ENCODE measurements at regions not wholly inside any gene's neighbourhood (a gene's known extent, or its start where the extent isn't known, plus 50 kb on each side); places are given as distances from the start of the nearest gene placed in this dataset.

GRCh38 chr5:159527546-159528254 lies 197.4 kb upstream of the IL12B start:
- no peaks in the 10 kb centered on the region for H4K20me1 ChIP-seq (replicated peaks; ENCODE audit: control insufficient read depth, insufficient read depth, low read length)
- H3K9ac ChIP-seq (ENCODE audit: insufficient read depth in 1 of 2, low read depth in 2 of 2, low read length in 2 of 2) = no peak overlapping the region
- BruUV-seq (replicated peaks) = no TSS peak
- no peaks in the 10 kb centered on the region for H3K36me3 ChIP-seq (ENCODE audit: control insufficient read depth, insufficient read depth, low read length)
- FAIRE-seq = no peak
- H2AFZ ChIP-seq (ENCODE audit: low read depth, low read length) = no peak overlapping the region
- H3K79me2 ChIP-seq (ENCODE audit: control insufficient read depth, insufficient read depth, low read length) = no peaks in the 10 kb centered on the region
- H3K9me3 ChIP-seq (replicated peaks; ENCODE audit: control insufficient read depth, insufficient read depth, low read depth, low read length) = no peaks in the 10 kb centered on the region
- H3K4me2 ChIP-seq (ENCODE audit: insufficient read depth, low read length) = no peak overlapping the region
- H3K4me1 ChIP-seq (replicated peaks in 1 of 2; ENCODE audit: control insufficient read depth in 2 of 2, insufficient read depth in 2 of 2, low read length in 2 of 2) = no peaks in the 10 kb centered on the region
- ChIA-PET POLR2A (no interaction called here), CTCF (ENCODE audit: low intra/inter-chr PET ratio) (no interaction called here)
- WGBS (ENCODE audit: insufficient coverage, low coverage, missing lambda C conversion rate) = 6% methylated on average over 4 of the region's 4 CpGs
- ATAC-seq = no peak
- H3K4me3 ChIP-seq = no peak overlapping the region
- intact Hi-C loops (cut with micrococcal nuclease) = no loop called here
- in situ Hi-C loops (cut with MboI) = no loop called here
- no peaks in the 10 kb centered on the region; a peak in 1 of 5 replicates for H3K27me3 ChIP-seq (ENCODE audit: control insufficient read depth in 2 of 2, insufficient read depth in 2 of 2, low read length in 2 of 2)
- no peak overlapping the region for H3K27ac ChIP-seq (ENCODE audit: extremely low read depth, low read depth, low read length)
- H3K9me1 ChIP-seq (ENCODE audit: control insufficient read depth, insufficient read depth, low read length) = no peaks in the 10 kb centered on the region
- no peak for DNase-seq (ENCODE audit: extremely low read depth in 1 of 4, low spot score in 3 of 4)
- TF ChIP-seq MAFK (IDR thresholded peaks at IDR 0.05; ENCODE audit: low read length) (no peak), U2AF1 (optimal IDR thresholded peaks at IDR 0.05; ENCODE audit: low read depth, low read length) (no peak), ESRRB (CRISPR knock-in tag; IDR thresholded peaks at IDR 0.05; ENCODE audit: borderline replicate concordance) (no peak), RNF219 (CRISPR knock-in tag; IDR thresholded peaks at IDR 0.05) (no peak), TAF7 (tag; IDR thresholded peaks at IDR 0.05) (no peak), ZHX1 (conservative IDR thresholded peaks at IDR 0.05; ENCODE audit: low read length) (no peak), ZBTB12 (CRISPR knock-in tag; IDR thresholded peaks at IDR 0.05) (no peak), CHD2 (IDR thresholded peaks at IDR 0.05; ENCODE audit: low read depth, low read length) (no peak), AFF4 (CRISPR knock-in tag; IDR thresholded peaks at IDR 0.05) (no peak), ZNF41 (CRISPR knock-in tag; conservative IDR thresholded peaks at IDR 0.05) (no peak)
